ENCODE measurements at regions not wholly inside any gene's neighbourhood (a gene's known extent, or its start where the extent isn't known, plus 50 kb on each side); places are given as distances from the start of the nearest gene placed in this dataset.
A peak's percentile ranks its signal among the peaks of the same experiment; 100 is the strongest.

DNA sequence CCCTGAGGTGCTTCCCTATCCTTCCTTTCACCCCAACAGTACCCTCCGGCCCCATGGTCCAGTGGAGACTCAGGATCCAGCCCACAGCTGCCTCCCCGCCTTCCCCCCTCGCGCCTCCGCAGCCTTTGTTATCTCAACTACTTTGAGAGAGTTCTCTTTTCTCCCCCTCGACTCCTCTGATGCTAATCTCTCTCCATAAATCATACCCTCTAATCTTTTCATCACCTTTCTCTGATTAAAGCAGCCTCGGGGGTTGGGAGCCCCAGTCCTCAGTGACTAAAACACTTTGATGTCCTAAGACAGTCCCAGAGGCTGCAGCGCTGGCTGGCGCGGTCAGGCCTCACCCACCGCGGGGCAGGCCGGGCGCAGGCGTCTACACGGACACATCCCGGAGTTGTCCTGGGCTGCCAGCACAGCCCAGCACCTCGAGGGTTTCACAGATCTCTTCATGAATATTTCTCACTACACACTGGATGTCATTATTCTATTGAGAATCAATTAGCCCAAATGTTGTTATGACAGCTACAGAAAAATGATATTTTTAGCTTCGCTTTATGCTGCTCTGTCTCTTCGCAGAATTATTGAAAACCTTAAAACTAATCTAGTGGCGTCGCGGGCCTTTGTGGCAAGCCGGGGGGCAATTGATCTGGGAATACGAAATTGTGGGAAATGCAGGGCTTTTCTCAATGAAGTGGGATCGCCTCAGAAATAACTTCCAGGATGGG lies 289.5 kb downstream of the RRAGC start:
- DNase-seq = no peak

DNA sequence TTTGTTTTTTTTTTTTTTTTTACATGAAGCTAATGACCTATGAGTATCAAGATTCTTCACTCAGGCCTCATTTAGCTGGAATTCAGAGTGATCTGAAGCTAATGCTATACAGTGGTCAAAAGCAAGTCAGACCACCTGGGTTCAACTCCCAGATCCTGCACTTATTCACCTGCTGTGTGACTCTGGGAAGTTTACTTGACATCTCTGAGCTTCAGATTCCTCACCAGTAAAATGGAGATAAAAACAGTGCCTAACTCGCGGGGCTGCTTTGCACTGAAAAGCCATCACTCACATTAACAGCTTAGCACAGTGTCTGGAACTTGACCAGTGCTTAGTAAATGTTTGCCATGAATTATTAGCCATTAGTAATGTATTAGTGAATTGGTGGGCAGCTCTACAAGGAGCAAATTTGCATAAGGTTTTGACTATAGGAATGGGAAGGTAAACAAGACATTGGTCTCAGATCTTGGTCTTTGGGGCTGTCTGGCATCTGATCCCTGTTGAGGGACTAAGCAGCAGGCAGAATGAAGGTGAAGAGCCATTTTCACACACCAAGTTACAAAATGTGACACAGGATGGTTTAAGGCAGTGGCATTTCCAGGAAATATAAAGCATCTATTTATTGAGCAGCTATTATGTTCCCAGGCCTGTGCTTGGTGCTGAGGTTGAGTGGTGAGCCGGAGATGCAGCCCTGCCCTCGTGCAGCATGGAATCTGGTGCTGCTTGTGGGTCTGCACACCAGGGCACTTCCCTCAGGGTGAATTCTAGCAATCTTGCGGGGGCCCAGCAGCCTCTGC lies 291.3 kb downstream of the RRAGC start:
- no peak for DNase-seq

DNA sequence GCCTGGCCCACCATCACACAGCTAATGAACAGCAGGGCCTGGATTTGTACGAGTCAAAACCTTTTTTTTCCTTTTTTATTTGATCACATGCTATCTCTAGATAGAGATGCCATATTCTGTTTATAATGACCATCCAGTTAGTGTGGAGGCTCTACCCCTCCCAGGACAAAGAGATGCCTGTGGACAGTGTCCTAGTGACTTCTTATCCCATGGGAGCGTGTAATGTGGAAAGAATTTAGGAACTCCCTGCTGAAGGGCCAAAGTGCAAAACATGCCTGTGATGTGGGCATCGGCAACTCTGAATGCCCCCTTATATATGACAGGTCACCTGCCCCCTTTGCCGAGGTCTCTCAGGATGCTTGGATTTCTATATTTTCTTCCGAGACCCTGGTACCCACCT lies 292.2 kb downstream of the RRAGC start:
- no peak for DNase-seq

DNA sequence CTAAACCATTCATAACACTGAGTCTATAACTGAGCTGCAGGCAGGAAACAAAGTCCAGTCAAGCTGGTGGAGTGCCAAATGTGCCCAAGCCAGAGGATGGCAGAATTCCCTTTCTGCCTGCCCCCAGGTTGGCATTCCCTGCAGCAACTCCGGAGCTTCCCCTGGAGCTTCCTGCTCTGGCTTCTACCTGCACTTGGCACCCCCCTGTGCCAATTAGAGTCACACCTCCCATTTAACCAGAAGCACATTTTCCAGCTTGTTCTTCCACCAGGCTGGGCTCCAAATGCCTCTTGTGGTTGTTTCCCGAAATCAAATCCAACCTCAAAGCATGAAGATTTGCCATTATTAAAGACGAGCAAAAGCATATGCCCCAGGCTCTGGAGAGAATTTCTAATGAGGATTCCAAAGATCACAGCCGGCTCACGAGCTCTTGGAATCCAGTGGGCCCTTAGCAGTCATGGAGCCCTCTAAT lies 294.5 kb downstream of the RRAGC start:
- no peak for DNase-seq

DNA sequence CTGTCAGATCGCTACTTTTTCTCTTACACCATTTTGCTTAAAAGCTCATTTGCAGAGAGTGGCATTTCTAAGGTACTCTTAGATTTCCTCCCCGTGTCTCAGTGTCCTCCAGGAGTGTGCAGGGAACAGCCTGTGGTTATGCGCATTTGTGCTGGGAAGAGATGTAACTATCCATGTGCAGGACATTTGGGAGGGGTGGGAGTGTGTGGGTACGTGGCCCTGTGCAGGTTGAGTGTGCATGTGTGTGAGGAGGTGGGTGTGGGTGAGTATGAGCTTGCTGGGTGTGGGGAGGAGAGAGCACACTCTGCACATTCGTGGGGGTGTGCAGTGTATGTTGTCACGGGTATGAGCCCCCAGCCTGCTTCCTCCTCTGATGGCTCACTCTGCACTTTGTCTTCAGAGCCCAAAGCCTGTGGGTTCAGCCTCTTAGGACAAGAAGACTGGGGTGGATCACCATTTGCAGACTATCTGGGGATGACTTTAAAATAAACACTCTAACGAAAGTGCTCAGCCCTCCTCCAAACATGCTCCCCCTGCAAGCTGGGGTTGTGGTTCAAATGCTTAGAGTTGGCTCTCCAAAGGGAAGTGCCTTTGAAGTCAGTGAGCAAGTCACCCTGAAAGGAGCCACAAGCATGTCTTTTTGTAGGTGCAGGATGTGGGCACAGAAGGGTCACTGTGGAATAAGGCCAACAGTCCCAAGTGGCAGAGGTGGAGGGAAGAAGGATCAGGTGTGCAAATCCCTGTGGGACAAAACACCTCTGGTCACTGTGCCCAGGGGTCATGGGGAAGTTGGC lies 295.4 kb downstream of the RRAGC start:
- no peak for DNase-seq

DNA sequence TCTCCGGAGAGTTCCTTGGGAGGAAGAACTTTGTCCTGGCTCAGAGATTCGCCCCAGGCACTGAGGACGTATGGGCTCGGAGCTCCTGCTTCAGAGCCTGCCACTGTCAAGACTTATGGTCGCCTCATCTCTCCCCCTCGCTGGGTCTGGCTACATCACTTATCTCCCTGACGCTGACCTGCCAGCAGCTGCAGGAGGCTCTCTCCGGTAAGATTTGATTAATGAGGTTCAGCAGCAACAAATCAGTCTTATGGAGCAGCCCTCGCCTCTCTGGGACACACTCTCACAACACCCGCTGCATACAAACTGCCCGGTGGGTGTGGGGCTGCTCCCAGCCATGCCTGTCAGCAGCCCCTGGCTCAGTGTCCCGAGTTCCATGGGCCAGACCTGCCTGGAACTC lies 297.8 kb downstream of the RRAGC start:
- no peak for DNase-seq

DNA sequence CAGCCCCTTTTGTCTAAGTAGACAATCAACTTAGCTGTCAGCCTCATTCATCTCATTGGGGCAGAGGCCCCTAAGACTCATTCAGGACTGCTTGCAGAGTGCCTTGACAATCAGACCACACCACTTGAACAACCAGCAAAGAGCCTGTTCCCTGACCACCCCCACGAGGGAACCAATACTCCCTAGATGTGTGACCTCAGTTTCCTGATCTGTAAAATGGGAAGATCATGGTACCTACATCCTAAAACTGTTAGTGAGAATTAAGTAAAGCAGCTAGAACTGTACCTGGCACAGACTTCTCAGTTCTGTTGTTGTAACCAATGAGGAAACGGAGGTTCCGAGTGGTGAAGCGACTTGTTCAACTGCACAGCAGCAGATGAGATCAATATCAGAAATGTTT lies 298.5 kb downstream of the RRAGC start:
- no peak for DNase-seq

DNA sequence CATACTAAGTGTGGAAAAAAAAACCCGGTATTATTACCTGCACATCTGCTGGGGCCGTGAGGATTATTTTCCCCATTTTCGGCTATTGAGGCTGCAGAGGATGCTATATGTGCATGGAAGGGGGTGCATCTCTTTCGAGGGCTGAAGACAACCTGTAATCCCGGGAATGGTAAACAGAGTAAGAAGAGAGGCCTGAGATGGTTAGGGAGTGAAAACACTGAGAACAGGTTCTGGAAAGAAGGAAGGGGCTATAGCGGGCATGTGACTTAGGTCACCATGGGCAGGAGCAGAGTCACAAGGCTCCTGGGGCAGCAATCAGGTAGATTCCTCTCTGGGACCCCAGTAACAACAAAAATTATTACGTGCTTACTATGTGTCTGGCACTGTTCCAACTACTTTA lies 299.1 kb downstream of the RRAGC start:
- no peak for DNase-seq

DNA sequence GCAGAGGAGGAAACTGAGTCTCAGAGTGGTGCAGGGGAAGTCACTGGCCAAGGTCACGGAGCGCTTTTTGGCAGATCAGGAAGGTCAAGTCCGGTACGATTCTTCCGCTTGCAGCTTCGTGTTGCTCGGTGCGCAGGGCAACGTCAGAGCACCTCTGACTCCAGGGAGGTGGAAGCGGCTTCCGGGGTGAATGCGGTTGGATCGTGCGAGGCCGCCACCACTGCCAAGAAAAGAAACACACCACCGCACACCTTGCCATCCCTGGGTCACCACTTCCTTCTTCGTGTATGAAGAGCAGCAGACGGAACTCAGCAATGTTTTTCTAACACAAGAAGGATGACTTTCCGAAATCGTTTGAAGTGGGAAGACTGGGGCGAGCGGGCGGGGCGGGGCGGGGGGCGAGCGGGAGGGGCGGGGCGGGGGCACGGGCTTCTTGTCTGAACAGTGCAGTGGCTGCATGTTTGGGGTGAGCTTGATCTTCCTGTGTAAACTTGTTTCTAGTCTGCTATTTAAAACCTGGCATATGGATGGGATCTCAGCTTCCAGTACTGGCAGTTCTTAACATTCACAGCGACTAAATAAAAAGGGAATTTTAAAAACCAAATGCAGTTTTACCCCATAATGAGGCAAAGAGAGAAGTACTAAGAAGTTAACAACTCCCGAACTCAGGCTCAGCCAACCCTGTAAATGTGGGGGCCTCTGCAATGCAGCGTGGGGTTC lies 300.0 kb downstream of the RRAGC start:
- DNase-seq = no peak

DNA sequence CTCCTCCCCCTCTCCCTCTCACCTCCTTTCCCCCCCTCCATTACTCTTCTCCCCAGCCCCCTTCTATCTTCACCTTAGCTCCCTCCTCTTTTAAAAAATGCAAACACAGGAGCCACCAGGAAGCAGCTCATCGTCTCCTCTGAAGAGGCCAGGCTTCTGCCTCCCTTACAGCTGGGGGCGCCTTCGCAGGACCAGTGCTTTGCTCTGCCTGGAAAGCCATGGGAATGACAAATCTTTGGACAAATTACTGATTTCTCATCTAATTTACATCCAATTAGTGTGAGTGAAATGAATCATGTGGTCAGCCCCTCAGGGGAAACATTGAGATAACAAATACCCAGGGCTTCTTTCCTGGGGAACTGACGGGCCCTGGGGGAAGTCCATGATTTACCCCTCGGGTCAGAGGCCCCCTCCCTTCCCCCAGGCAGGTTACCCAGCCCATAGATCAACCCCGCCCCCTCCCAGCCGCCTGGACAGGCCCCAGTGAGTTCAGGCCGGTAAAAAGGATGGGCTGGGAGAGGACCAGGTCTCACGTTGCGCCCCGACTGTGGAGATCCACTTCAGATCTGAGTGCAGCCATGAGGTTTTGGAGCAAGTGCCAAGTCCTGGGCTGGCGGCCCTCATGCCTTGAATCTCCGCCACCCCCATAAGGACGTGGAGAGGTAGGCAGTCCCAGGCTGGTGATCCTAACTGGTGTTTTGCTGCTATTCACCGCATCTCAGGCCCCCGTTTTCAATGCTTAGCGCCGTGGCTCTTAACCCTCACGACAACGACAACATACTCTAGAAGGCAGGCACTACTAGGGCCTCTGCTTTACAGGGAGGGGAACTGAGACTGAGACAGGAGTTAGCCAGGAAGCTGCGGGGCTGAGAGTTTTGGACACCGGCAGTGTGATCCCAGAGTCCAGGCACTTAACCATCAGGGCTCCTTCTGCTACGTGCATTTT lies 300.8 kb downstream of the RRAGC start:
- DNase-seq = no peak

DNA sequence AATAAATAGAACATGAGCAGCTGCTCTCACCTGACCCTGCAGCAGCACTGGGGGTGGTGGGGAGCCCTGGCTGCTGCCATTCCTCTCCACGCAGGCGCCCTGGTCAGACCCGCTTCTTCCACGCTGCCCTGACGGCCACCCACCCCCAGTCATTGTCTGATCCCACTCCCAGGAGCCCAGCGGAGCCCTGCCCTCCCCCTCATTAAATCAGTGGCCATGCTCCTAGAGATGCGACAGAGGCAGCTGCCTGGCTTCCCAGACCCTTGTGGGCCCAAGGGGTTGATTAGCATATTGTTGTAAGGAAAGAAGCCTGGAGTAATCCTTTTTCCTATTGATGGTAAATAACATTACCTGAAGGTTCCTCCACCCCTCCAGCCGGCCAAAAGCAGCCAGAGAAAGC lies 301.5 kb downstream of the RRAGC start:
- DNase-seq = no peak

DNA sequence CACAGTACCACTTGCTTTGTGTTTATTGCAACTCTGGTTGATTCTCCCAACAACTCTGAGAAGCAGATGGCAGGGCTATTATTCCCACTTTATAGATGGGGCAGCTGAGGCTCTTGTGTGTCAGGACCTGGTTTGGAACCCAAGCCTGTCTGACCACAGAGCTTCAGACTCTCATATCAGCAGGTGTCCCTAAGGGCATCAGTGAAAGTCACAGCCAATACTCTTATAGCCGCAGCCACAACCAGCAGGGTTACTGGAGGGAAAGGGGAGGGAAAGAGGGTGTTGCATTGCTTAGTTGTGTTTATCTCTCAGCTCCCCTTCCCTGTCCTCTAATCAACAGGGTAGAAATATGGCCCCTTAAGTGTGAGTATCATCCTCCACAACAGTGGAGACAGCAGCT lies 304.0 kb downstream of the RRAGC start:
- DNase-seq = no peak

DNA sequence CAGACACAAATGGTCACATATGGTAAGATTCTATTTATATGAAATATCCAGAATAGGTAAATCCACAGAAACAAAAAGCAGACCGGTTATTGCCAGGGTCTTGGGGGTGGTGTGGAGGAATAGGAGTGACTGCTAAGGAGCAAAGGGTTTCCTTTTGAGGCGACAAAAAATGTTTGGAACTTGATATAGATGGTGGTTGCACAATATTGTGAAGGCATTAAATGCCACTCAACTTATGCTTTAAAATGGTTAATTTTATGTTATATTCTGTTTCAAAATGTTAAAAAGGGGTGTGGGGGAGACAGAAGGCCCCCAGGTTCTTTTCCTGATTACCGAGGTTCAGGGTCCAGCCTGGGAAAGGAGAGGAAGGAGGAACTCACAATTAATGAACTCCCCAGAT lies 304.4 kb downstream of the RRAGC start:
- DNase-seq = no peak

DNA sequence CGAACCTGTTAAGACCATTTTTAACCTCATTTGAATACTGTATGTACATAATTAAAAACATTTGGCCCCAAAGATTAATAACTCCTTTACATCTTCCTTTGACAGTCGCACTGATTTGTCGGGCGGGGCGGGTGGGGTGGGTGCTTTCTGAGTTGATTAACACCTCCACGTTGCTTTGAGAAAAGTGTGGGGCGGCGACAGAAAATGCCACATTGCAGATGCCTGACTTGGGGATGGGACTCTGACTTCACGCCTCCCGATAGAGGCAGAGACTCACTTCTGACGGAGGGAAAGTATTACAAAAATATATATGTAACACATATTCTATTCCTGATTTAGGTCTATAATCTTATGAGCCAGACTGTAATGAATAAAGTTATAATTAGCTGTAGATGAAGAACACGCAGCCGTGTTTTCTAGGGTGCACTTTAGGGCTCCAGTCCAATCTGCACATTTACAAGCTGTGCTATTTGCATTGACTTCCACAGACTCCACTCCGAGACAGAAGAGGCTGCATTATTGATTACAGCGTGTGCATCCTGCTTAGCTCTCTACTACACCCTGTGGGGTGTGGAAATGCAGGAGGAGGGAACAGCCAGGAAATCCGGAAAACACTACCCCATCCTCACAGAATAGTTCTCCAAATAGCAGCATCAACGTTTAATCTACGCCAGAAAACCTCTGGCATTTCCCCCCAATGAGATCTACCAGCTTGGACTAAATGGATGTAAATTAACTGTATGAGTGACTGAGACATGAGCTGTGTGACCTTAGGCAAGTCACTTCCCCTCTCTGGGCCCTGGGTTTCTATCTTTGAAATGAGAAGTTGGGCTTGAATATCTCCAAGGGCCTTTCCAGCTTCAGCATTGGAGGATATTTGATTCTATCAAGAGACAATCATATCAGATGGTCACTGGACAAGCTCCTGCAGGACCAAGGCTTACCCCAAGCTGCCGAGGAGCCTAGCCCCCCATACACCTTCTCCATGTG lies 308.0 kb downstream of the RRAGC start:
- DNase-seq = no peak

DNA sequence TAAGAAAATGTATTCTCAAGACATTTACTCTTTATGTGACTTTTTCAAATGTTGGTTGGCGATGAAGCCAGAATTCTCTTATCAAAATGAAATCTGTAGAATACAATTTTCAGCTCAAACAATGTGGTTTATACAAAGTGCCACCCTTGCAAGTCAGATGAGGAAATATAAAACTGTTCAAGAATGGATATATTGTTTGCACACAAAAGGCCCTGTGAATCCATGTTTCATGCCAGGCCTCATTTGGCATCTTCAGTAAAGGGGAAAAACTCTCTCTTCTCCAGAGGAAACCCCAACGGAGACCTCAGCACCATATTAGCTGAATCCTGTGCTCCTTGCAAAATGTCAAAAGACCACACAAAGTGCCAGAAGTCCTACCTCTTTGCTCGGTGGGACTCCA lies 310.4 kb downstream of the RRAGC start:
- no peak for DNase-seq

DNA sequence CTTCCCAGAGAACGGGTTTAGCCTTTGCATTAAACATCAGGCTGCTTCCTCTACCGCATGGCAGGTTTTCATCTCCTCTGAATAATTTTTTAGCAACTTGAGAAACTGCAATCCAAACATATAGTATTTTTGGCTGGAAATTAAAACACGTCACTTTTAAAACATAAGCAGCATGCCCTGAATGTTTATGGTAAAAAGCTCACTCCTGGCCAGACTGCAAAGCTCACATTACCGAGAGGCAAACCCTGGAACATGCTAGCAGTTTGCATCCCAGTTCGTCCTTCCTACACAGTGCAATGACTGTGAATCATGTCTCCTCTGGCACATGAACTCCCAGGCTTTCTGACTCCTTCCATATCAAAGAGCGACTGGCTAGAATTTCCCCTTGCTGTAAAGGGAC lies 312.3 kb downstream of the RRAGC start:
- DNase-seq = no peak

DNA sequence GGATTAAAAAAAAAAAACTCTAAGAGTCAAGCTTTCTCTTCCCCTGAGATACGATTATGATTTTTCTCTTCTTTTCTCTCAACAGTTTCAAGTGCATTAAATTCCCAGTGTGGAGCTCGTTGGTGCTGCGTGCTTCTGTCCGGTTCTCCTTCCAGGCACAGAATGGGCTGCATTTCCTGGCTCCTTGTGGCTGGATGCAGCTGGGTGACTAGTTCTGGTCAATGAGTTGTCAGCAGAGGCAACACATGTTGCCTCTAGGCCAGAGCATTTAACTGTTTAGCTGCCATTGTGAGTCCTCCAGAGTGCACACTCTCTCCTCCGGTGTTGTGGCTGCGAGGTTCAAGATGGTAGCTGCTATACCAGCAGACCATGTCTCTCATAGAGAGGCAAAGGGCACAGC lies 312.9 kb downstream of the RRAGC start:
- no peak for DNase-seq

DNA sequence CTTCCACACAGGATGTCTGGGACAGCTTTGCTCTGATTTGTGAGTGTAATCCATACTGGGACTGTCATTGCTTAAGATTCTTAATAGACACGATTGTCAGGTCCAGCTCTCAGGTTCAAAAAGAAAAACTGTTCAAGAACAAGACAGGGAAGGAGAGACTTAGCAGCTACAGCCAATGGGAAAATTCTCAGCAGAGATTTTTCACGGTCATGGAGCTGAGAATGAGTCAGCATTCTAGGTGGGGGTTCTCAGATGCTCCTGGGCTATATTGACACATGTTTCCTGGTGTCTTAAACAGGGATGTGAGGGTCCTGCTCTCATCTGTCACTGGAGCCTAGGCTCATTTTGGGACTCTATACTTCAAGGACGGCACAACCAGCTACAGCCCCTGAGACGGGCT lies 318.3 kb downstream of the RRAGC start:
- DNase-seq = peak; percentile 11

DNA sequence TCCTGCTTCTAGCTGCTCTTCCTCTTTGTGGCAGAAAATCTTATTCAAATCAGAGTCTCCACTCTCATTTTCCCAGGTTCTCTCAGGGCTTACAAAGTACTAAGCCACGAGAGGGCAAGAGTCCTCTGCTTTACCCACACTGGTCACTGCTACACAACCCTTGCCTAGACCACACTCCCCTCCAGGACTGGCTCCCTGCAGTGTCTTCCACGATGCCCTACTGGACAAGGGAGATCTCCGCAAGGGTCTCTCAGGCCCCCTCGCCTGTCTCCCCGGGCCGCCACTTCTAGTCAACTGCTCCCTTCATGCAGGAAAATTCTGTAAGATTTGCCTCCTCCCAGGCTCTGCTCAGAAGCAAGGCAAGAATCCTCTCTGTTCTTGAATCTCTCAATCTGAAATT lies 319.6 kb downstream of the RRAGC start:
- no peak for DNase-seq

DNA sequence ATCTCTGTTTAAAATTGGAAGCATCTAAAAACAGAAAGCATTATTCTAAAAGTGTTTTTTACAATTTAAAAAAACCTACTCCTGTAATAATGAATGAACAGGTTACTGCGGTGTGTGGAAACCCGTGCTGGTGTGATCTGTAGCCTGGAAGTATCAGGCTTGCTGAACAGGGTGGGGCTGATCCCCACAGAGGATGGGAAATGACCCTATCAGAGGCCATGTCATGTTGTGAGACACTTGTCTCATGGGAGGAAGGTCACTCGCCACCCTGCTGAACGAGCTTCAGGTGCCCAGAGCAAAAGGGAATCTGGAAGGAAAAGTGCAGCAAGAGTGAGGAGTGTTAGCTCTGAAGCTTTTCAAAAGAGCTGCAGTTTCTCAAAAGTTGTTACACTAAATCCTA lies 320.7 kb downstream of the RRAGC start:
- no peak for DNase-seq

DNA sequence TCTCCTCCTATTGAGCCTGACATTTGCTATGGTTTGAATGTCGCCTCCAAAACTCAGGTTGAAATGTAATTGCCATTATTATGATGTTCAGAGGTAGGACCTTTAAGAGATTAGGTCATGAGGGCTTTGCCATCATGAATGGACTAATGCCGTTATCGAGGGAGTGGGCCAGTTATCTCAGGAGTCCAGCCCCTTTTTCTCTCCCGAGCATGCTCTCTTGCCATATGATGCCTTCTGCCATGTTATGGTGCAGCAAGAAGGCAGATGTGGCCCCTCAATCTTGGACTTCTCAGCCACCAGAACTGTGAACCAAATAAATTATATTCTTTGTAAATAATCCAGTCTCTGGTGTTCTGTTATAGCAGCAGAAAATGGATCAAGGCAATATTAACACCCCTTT lies 323.5 kb downstream of the RRAGC start:
- DNase-seq = no peak

Data from fibroblast of upper back skin (primary cell).